Coronary artery (tissue), 2 donors: ENCODE measurements at regions not wholly inside any gene's neighbourhood (a gene's known extent, or its start where the extent isn't known, plus 50 kb on each side); places are given as distances from the start of the nearest gene placed in this dataset.

Source experiments
- DNase-seq: peaks from one replicate; pipeline ENCODE4 v3.0.0-alpha.2; 2017; ENCODE audit warnings: low spot score
- H3K27ac ChIP-seq, 2 donors: fragments of 200-600 bp; sonication (generic); one replicate each; pipeline ENCODE4 v1.5.1; 2016 to 2019
- H3K4me3 ChIP-seq: fragments of 200-600 bp; sonication (generic); 2 replicates; pipeline ENCODE4 v1.5.1; 2016; ENCODE audit warnings: mild to moderate bottlenecking, moderate library complexity
- TF ChIP-seq, protein P1 (sequence below): fragments of 200-600 bp; sonication (generic); IDR thresholded peaks from one replicate; pipeline ENCODE4 v1.5.1; 2019; ENCODE audit warnings: antibody characterized with exemption

DNA sequence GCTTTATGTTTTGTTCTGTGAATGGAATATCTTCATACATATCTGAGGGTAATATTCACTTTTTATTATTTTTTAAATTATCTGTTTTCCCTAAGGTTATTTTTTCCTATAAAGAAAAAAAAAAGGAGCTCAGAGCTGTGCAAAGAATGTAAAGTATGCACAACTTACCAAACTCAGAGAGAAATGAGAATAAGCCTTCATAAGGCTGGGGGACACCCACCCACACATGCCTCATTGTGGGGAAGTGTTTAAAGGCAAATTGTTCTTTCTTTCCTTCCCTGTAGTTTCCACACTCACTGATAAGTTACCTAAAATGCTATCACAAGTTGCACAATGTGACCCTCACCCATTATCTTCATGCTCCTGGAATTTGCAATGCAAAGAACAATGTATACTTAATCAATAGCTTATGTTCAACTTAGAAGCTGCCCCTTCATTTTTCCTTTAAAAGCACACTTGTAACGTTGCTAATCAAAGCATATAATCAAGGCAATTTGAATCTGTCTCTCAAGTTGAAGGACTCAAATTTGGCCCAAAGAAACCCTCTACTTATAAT, 108.1 kb downstream of the GNAT3 start:
- DNase-seq: no peak
- no peak overlapping the region for H3K4me3 ChIP-seq
- no peak overlapping the region for H3K27ac ChIP-seq
- TF ChIP-seq, protein P1, sequence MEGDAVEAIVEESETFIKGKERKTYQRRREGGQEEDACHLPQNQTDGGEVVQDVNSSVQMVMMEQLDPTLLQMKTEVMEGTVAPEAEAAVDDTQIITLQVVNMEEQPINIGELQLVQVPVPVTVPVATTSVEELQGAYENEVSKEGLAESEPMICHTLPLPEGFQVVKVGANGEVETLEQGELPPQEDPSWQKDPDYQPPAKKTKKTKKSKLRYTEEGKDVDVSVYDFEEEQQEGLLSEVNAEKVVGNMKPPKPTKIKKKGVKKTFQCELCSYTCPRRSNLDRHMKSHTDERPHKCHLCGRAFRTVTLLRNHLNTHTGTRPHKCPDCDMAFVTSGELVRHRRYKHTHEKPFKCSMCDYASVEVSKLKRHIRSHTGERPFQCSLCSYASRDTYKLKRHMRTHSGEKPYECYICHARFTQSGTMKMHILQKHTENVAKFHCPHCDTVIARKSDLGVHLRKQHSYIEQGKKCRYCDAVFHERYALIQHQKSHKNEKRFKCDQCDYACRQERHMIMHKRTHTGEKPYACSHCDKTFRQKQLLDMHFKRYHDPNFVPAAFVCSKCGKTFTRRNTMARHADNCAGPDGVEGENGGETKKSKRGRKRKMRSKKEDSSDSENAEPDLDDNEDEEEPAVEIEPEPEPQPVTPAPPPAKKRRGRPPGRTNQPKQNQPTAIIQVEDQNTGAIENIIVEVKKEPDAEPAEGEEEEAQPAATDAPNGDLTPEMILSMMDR: no peak

DNA sequence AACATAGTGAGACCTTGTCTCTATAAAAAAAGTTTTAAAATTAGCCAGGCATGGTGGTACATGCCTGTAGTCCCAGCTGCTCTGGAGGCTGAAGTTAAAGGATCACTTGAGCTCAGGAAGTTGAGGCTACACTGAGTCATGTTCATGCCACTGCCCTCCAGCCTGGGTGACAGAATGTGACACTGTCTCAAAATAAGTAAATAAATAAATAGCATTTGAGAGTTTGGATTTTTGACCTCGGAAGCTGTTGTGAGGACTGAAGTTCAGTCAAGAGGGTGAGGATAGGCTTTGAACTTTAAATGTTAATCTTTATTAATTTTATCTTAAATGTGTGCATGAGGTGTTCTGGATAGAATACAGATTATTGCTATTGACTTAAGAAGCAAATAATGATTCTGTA, 110.2 kb downstream of the GNAT3 start:
- DNase-seq: no peak
- Histone ChIP-seq H3K27ac (no peak overlapping the region), H3K4me3 (no peak overlapping the region)
- TF ChIP-seq, protein P1: no peak

- DNase-seq: no peak
- H3K27ac ChIP-seq: no peak overlapping the region
- H3K4me3 ChIP-seq: no peak overlapping the region
- TF ChIP-seq, protein P1: no peak
These were observed 118.1 kb downstream of the GNAT3 start for GRCh38 chr7:80393786-80394185.

GRCh38 chr7:80392229-80393169, 119.4 kb downstream of the GNAT3 start:
- Histone ChIP-seq H3K27ac (no peak overlapping the region), H3K4me3 (no peak overlapping the region)
- DNase-seq: no peak
- TF ChIP-seq, protein P1: peak; percentile 37

- no peak overlapping the region for H3K27ac ChIP-seq
- no peak for DNase-seq
- H3K4me3 ChIP-seq: no peak overlapping the region
- TF ChIP-seq, protein P1: no peak
These were observed 124.2 kb downstream of the GNAT3 start for GRCh38 chr7:80387634-80388193.

DNA sequence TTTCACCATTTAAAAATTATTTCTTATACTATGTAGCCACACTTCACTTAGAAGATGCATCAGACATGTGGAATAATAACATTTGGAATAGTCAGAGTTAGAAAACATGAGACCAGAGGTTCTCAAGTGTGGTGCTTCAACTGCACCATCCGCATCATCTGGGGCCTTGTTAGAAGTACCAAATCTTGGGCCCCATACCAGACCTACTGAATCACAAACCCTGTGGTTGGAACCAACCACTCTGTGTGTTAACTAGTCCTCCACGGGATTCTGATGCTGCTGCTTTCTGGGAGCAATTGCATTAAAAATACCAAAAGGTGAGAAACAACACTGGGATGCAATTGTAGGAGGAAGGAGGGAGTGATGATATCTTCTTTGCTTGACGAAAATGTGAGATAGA, 125.2 kb downstream of the GNAT3 start:
- TF ChIP-seq, protein P1: no peak
- Histone ChIP-seq H3K27ac (no peak overlapping the region), H3K4me3 (no peak overlapping the region)
- no peak for DNase-seq
